Tibial artery (tissue), 4 donors: ENCODE measurements at regions not wholly inside any gene's neighbourhood (a gene's known extent, or its start where the extent isn't known, plus 50 kb on each side); places are given as distances from the start of the nearest gene placed in this dataset.
A peak's percentile ranks its signal among the peaks of the same experiment; 100 is the strongest.

Experiments used
- DNase-seq, 2 donors: peaks; one replicate each; pipeline ENCODE4 v3.0.0-alpha.2; 2019
- H3K27ac ChIP-seq, 2 donors: fragments of 200-600 bp; sonication (generic) in 1 of 2; 1 replicate in 1 of 2; 2 replicates in 1 of 2; pipeline ENCODE4 v1.5.1; 2018 to 2019; ENCODE audit warnings: mild to moderate bottlenecking in 1 of 2
- H3K27me3 ChIP-seq, 2 donors: fragments of 200-600 bp; sonication (generic) in 1 of 2; one replicate each; pipeline versions ENCODE4 v1.5.1 to v1.6.0; 2016 to 2019
- H3K36me3 ChIP-seq, 3 donors: fragments of 200-600 bp; sonication (generic) in 2 of 3; one replicate each; pipeline ENCODE4 v1.5.1; 2016 to 2019; ENCODE audit warnings: mild to moderate bottlenecking in 2 of 3
- H3K4me1 ChIP-seq, 4 donors: fragments of 200-600 bp; sonication (generic) in 2 of 4; 1 replicate in 3 of 4; 2 replicates in 1 of 4; pipeline ENCODE4 v1.5.1; 2016 to 2019
- H3K4me3 ChIP-seq, 2 donors: fragments of 200-600 bp; sonication (generic) in 1 of 2; 1 replicate in 1 of 2; 2 replicates in 1 of 2; pipeline ENCODE4 v1.5.1; 2018 to 2019; ENCODE audit warnings: mild to moderate bottlenecking in 2 of 2
- H3K9me3 ChIP-seq, 3 donors: fragments of 200-600 bp; sonication (generic) in 1 of 3; one replicate each; pipeline ENCODE4 v1.5.1; 2016 to 2019
- intact Hi-C: fragments of 100-400 bp; cut with DNase I; formaldehyde crosslinking; loops from one replicate; pipeline ENCODE4 v1.15.0; 2023; ENCODE audit warnings: low total_unique reads
- TF ChIP-seq, protein P1 (sequence below), 2 experiments: fragments of 200-600 bp in 1 of 2; fragments of 450-650 bp in 1 of 2; IDR thresholded peaks; one replicate each; pipeline ENCODE4 v1.5.1; 2017 to 2019; ENCODE audit warnings: antibody characterized with exemption in 2 of 2, mild to moderate bottlenecking in 1 of 2, moderate library complexity in 1 of 2

- TF ChIP-seq, protein P1, sequence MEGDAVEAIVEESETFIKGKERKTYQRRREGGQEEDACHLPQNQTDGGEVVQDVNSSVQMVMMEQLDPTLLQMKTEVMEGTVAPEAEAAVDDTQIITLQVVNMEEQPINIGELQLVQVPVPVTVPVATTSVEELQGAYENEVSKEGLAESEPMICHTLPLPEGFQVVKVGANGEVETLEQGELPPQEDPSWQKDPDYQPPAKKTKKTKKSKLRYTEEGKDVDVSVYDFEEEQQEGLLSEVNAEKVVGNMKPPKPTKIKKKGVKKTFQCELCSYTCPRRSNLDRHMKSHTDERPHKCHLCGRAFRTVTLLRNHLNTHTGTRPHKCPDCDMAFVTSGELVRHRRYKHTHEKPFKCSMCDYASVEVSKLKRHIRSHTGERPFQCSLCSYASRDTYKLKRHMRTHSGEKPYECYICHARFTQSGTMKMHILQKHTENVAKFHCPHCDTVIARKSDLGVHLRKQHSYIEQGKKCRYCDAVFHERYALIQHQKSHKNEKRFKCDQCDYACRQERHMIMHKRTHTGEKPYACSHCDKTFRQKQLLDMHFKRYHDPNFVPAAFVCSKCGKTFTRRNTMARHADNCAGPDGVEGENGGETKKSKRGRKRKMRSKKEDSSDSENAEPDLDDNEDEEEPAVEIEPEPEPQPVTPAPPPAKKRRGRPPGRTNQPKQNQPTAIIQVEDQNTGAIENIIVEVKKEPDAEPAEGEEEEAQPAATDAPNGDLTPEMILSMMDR (IDR thresholded peaks at IDR 0.05) = no peak
- Histone ChIP-seq H3K4me3 (no peak overlapping the region), H3K36me3 (no peaks in the 10 kb centered on the region), H3K27me3 (peaks cover 0 to 21% of the 10 kb centered on the region in 2 donors), H3K9me3 (no peaks in the 10 kb centered on the region), H3K4me1 (peaks cover 0 to 6% (median 3%) of the 10 kb centered on the region in 4 donors), H3K27ac (no peak overlapping the region)
- intact Hi-C loops = no loop called here
- peak in 1 of 2 donors; percentile 67 for DNase-seq
Observed at GRCh38 chr2:240325016-240326007, 110.2 kb upstream of the GPC1 start.

DNA sequence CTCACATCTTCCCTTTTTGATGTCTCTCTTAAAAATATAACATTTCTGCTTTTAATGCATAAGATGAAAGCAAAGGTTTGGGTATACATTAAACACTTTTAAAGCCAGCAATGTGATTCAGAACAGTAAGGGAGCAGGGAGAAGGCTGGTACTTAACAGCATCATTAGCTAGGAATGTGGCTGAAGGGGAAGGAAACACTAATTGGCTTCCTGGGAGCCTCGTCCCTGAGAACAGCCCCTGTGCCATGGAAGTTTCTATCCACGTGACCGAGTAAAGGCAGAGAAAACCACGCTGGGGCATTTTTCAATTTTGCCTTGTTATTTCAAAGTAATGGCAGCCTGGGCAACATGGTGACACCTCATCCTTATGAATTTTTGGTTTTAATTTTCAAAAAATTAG lies 109.2 kb upstream of the GPC1 start:
- no peak for DNase-seq
- no peak overlapping the region for H3K4me3 ChIP-seq
- peaks cover 0 to 2% (median 0%) of the 10 kb centered on the region in 3 donors for H3K9me3 ChIP-seq
- no peaks in the 10 kb centered on the region for H3K4me1 ChIP-seq
- H3K36me3 ChIP-seq = no peaks in the 10 kb centered on the region
- H3K27ac ChIP-seq = no peak overlapping the region
- intact Hi-C loops = no loop called here
- H3K27me3 ChIP-seq = peaks cover 0 to 21% of the 10 kb centered on the region in 2 donors
- TF ChIP-seq, protein P1 (IDR thresholded peaks at IDR 0.05) = no peak

DNA sequence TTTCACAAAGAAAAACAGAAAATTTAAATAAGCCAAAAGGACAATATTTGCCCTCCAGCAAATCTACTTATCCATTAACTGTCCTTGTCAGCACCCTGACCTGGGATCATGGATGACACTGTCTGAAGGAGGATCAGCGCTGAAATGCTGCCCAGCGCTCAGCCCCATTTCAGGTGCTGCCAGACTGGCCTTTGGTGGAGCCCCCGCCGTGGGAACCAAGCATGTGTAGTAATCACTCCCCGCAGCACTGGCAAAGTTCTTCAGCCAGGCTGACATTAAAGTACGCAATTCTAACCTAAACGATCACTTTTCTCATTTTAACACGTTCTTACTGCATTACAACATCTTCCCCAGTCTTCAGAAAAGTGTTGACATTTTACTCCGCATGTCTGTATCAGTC lies 108.6 kb upstream of the GPC1 start:
- H3K4me1 ChIP-seq = no peaks in the 10 kb centered on the region
- no peak overlapping the region for H3K27ac ChIP-seq
- H3K9me3 ChIP-seq = peaks cover 0 to 6% (median 0%) of the 10 kb centered on the region in 3 donors
- intact Hi-C loops = no loop called here
- DNase-seq = peak in 1 of 2 donors; percentile 19
- no peak overlapping the region for H3K4me3 ChIP-seq
- TF ChIP-seq, protein P1 (IDR thresholded peaks at IDR 0.05) = no peak
- no peaks in the 10 kb centered on the region for H3K36me3 ChIP-seq
- H3K27me3 ChIP-seq = peaks cover 0 to 21% of the 10 kb centered on the region in 2 donors

DNA sequence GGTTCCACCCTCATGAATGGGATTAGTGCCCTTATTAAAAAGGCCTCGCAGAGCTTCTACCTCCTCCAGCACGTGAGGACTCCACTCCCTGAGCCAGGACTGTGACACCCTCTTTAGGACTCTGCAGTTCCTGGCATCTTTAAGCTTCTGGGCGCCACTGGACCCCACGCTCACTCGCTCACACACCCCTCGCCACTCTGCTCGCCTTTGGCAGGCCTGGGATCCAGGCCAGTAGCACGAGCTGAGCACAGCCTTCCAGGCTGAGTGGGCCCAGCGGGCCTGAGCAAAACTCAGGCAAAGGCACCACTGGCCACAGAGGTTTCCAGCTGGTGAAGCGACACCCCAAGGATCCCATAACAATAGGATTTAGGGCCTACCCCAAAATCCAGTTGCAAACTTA lies 107.9 kb upstream of the GPC1 start:
- H3K9me3 ChIP-seq = peaks cover 0 to 6% (median 0%) of the 10 kb centered on the region in 3 donors
- peak in 1 of 2 donors; percentile 12 for DNase-seq
- TF ChIP-seq, protein P1 (IDR thresholded peaks at IDR 0.05) = no peak
- peaks cover 0 to 21% of the 10 kb centered on the region in 2 donors for H3K27me3 ChIP-seq
- H3K4me3 ChIP-seq = no peak overlapping the region
- H3K4me1 ChIP-seq = no peaks in the 10 kb centered on the region
- no peaks in the 10 kb centered on the region for H3K36me3 ChIP-seq
- intact Hi-C loops = no loop called here
- no peak overlapping the region for H3K27ac ChIP-seq

GRCh38 chr2:240328526-240328925 lies 106.9 kb upstream of the GPC1 start:
- Histone ChIP-seq H3K9me3 (peaks cover 0 to 6% (median 0%) of the 10 kb centered on the region in 3 donors), H3K36me3 (no peaks in the 10 kb centered on the region), H3K4me1 (no peaks in the 10 kb centered on the region), H3K27ac (no peak overlapping the region), H3K4me3 (no peak overlapping the region), H3K27me3 (peaks cover 0 to 19% of the 10 kb centered on the region in 2 donors)
- TF ChIP-seq, protein P1 (IDR thresholded peaks at IDR 0.05) = no peak
- no peak for DNase-seq
- intact Hi-C loops = no loop called here
